ENCODE measurements at regions not wholly inside any gene's neighbourhood (a gene's known extent, or its start where the extent isn't known, plus 50 kb on each side); places are given as distances from the start of the nearest gene placed in this dataset.
"Not testable (repeated sequence)": the region's sequence is repeated elsewhere in the genome, so short reads cannot be mapped to it uniquely, and the experiment has no call there.

GRCh38 chr15:47066392-47066791, 650.9 kb upstream of the SEMA6D start:
- H2BK120ac ChIP-seq (ENCODE audit: low read depth, low read length, poor library complexity, severe bottlenecking), result no peak overlapping the region
- H3K27ac Mint-ChIP-seq, result no peak overlapping the region
- no peak overlapping the region for H3K4ac ChIP-seq (ENCODE audit: low read depth, low read length)

GRCh38 chr15:47077846-47078245, 639.5 kb upstream of the SEMA6D start:
- not testable (repeated sequence) for H3K27me3 Mint-ChIP-seq (ENCODE audit: low read depth)

More at GRCh38 chr15:47066392-47066791, 650.9 kb upstream of the SEMA6D start:
- Histone ChIP-seq H3K4me2 (ENCODE audit: insufficient read depth, insufficient read length, low read length) (no peak overlapping the region), H3T11ph (ENCODE audit: low read length) (no peak overlapping the region), H2AFZ (ENCODE audit: low read length) (no peak overlapping the region), H4K20me1 (ENCODE audit: control insufficient read depth, insufficient read depth, insufficient read length) (no peaks in the 10 kb centered on the region), H2BK15ac (ENCODE audit: low read depth, low read length) (no peak overlapping the region), H4K8ac (replicated peaks; ENCODE audit: insufficient read length, low read depth, low read length) (no peak overlapping the region), H3K18ac (ENCODE audit: insufficient read length, low read depth, low read length) (no peak overlapping the region), H2AK5ac (ENCODE audit: insufficient read length, low read length) (no peak overlapping the region), H3K27ac (ENCODE audit: insufficient read length, low read depth, low read length) (no peak overlapping the region), H3K23ac (ENCODE audit: insufficient read length, low read depth, low read length) (no peak overlapping the region), H3K4me1 (ENCODE audit: insufficient read depth, low read length) (no peaks in the 10 kb centered on the region), H4K91ac (ENCODE audit: insufficient read length, low read depth, low read length) (no peak overlapping the region), H3K23me2 (ENCODE audit: insufficient read length, low read depth, low read length, poor library complexity, severe bottlenecking) (no peaks in the 10 kb centered on the region), H2BK12ac (ENCODE audit: insufficient read length, low read depth, low read length) (no peak overlapping the region), H3K14ac (ENCODE audit: insufficient read depth, low read length) (no peak overlapping the region), H3K9me3 (ENCODE audit: control insufficient read depth, low read depth, low read length) (no peaks in the 10 kb centered on the region), H4K5ac (ENCODE audit: insufficient read length, low read depth, low read length) (no peak overlapping the region), H3K9ac (ENCODE audit: extremely low read depth, insufficient read length, low read length) (no peak overlapping the region), H3K56ac (ENCODE audit: insufficient read length, low read depth, low read length) (no peak overlapping the region), H3K79me2 (ENCODE audit: insufficient read depth, low read length) (no peaks in the 10 kb centered on the region), H2BK20ac (ENCODE audit: low read depth, low read length, poor library complexity, severe bottlenecking) (no peak overlapping the region), H2BK5ac (ENCODE audit: insufficient read length, low read length) (no peak overlapping the region), H3K27me3 (ENCODE audit: insufficient read depth, low read length) (no peaks in the 10 kb centered on the region), H3K79me1 (ENCODE audit: insufficient read depth, low read depth, low read length, poor library complexity, severe bottlenecking) (no peaks in the 10 kb centered on the region)
- no peak for TF ChIP-seq CTCF (conservative IDR thresholded peaks at IDR 0.05)
- Mint-ChIP-seq H3K36me3 (ENCODE audit: insufficient read depth in 1 of 3, low read depth in 3 of 3) (no peaks in the 10 kb centered on the region), H3K4me3 (no peak overlapping the region), H3K4me1 (peaks cover 0 to 3% of the 10 kb centered on the region in 2 experiments; a peak in 1 of 4 replicates), H3K9me3 (peaks cover 2 to 3% of the 10 kb centered on the region in 2 experiments; a peak in 2 of 5 replicates), H3K27me3 (ENCODE audit: low read depth) (no peaks in the 10 kb centered on the region; the same call in 1 of the 2 replicates)
- no peak for DNase-seq
- WGBS (ENCODE audit: extremely low coverage, insufficient read length, low lambda C conversion rate), result no CpG with 5 or more reads among the region's 7 CpGs

More at GRCh38 chr15:47077846-47078245, 639.5 kb upstream of the SEMA6D start:
- not testable (repeated sequence) for H3K27ac ChIP-seq (ENCODE audit: insufficient read length, low read depth, low read length); H3T11ph ChIP-seq (ENCODE audit: low read length); H3K79me2 ChIP-seq (ENCODE audit: insufficient read depth, low read length); H4K5ac ChIP-seq (ENCODE audit: insufficient read length, low read depth, low read length); H3K23me2 ChIP-seq (ENCODE audit: insufficient read length, low read depth, low read length, poor library complexity, severe bottlenecking); H3K9ac ChIP-seq (ENCODE audit: extremely low read depth, insufficient read length, low read length); H3K14ac ChIP-seq (ENCODE audit: insufficient read depth, low read length); H2AK5ac ChIP-seq (ENCODE audit: insufficient read length, low read length); H4K20me1 ChIP-seq (ENCODE audit: control insufficient read depth, insufficient read depth, insufficient read length); H3K27ac Mint-ChIP-seq; H2BK20ac ChIP-seq (ENCODE audit: low read depth, low read length, poor library complexity, severe bottlenecking); H4K8ac ChIP-seq (replicated peaks; ENCODE audit: insufficient read length, low read depth, low read length); H3K56ac ChIP-seq (ENCODE audit: insufficient read length, low read depth, low read length); H3K4ac ChIP-seq (ENCODE audit: low read depth, low read length); H3K27me3 ChIP-seq (ENCODE audit: insufficient read depth, low read length); H2BK5ac ChIP-seq (ENCODE audit: insufficient read length, low read length); H2BK120ac ChIP-seq (ENCODE audit: low read depth, low read length, poor library complexity, severe bottlenecking); H2BK15ac ChIP-seq (ENCODE audit: low read depth, low read length); DNase-seq; H2BK12ac ChIP-seq (ENCODE audit: insufficient read length, low read depth, low read length); H4K91ac ChIP-seq (ENCODE audit: insufficient read length, low read depth, low read length); H3K4me2 ChIP-seq (ENCODE audit: insufficient read depth, insufficient read length, low read length); H3K9me3 ChIP-seq (ENCODE audit: control insufficient read depth, low read depth, low read length); H3K4me1 ChIP-seq (ENCODE audit: insufficient read depth, low read length); H3K4me3 Mint-ChIP-seq; H3K18ac ChIP-seq (ENCODE audit: insufficient read length, low read depth, low read length); H3K79me1 ChIP-seq (ENCODE audit: insufficient read depth, low read depth, low read length, poor library complexity, severe bottlenecking); H3K9me3 Mint-ChIP-seq; H3K36me3 Mint-ChIP-seq (ENCODE audit: insufficient read depth in 1 of 3, low read depth in 3 of 3); H3K4me1 Mint-ChIP-seq; H3K23ac ChIP-seq (ENCODE audit: insufficient read length, low read depth, low read length); H2AFZ ChIP-seq (ENCODE audit: low read length)
- WGBS (ENCODE audit: extremely low coverage, insufficient read length, low lambda C conversion rate), result no CpG with 5 or more reads among the region's 4 CpGs

Measured in H9 (cell line).